ENCODE measurements at regions not wholly inside any gene's neighbourhood (a gene's known extent, or its start where the extent isn't known, plus 50 kb on each side); places are given as distances from the start of the nearest gene placed in this dataset.
"Not testable (repeated sequence)": the region's sequence is repeated elsewhere in the genome, so short reads cannot be mapped to it uniquely, and the experiment has no call there.

GRCh38 chr14:44388306-44388705 is 118.8 kb downstream of the FSCB start:
- no peak for TF ChIP-seq CTCF (IDR thresholded peaks at IDR 0.05; ENCODE audit: extremely low read depth, missing control alignments)
- DNase-seq (ENCODE audit: low spot score), result no peak

DNA sequence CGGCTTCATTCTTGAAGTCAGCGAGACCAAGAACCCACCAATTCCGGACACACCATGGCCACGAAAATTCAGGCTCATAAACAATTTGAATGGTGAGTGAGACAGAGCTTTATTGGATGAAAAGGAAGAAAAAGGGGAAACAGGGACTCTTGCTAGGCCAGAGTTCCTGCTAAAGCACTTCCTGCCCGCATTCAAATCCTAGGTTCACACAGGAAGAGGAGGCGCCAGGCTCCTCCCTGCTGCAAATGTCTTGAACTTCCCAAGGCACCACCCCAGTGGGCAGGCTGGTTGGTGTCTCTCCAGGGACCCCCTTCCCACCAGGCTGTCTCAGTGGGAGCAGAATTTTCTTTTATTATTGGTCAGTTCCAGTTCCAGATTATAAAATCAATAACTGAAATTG is 121.2 kb downstream of the FSCB start:
- DNase-seq (ENCODE audit: low spot score), result no peak
- no peak for TF ChIP-seq CTCF (IDR thresholded peaks at IDR 0.05; ENCODE audit: extremely low read depth, missing control alignments)

DNA sequence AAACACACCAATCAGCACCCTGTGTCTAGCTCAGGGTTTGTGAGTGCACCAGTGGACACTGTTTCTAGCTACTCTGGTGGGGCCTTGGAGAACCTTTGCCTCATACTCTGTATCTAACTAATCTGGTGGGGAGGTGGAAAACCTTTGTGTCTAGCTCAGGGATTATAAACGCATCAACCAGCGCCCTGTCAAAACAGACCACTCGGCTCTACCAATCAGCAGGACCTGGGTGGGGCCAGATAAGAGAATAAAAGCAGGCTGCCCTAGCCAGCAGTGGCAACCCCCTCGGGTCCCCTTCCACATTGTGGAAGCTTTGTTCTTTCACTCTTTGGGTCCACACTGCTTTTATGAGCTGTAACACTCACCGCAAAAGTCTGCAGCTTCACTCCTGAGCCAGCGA is 121.8 kb downstream of the FSCB start:
- not testable (repeated sequence) for DNase-seq (ENCODE audit: low spot score)

- not testable (repeated sequence) for DNase-seq (ENCODE audit: low spot score)
These were observed 122.3 kb downstream of the FSCB start for GRCh38 chr14:44384601-44385293.

DNA sequence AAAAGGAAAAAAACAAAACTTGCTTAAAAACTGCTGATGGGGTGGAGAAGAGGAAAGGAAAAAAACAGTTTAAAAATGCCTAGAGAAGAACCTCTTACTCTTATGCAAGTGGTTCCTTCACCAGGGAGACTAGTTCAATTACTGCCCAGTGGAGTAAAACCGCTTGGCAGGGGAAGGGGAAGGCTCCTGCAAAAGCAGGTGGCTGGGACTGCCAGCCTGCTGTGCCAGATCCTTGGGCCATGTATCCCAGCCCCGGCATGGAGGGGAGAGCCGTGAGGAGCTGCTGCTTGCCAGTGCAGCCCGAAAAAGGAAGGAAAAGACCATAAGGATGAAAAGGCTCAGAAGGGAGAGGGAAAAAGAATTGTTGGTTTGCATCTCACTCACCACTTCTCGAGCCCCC is 123.0 kb downstream of the FSCB start:
- TF ChIP-seq CTCF (IDR thresholded peaks at IDR 0.05; ENCODE audit: extremely low read depth, missing control alignments), result no peak
- no peak for DNase-seq (ENCODE audit: low spot score)

DNA sequence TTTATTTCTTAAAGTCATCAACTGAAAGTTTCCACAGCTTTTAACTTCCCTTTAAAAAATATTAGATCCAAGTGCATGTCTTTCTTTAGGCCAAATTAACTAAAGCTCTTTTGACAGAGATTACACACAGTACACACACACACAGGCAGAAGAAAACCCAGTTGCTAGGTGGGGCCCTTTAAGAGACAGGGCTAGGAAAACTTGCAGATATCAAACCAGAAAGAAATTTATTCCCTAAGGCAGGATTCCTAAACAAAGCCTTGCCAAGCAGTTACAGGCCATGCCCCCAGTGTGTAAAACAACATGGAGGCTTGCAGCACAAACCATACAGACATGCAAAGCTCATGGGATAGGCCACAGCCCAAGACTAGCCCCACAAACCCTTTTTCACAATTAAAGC is 123.4 kb downstream of the FSCB start:
- no peak for TF ChIP-seq CTCF (IDR thresholded peaks at IDR 0.05; ENCODE audit: extremely low read depth, missing control alignments)
- no peak for DNase-seq (ENCODE audit: low spot score)

DNA sequence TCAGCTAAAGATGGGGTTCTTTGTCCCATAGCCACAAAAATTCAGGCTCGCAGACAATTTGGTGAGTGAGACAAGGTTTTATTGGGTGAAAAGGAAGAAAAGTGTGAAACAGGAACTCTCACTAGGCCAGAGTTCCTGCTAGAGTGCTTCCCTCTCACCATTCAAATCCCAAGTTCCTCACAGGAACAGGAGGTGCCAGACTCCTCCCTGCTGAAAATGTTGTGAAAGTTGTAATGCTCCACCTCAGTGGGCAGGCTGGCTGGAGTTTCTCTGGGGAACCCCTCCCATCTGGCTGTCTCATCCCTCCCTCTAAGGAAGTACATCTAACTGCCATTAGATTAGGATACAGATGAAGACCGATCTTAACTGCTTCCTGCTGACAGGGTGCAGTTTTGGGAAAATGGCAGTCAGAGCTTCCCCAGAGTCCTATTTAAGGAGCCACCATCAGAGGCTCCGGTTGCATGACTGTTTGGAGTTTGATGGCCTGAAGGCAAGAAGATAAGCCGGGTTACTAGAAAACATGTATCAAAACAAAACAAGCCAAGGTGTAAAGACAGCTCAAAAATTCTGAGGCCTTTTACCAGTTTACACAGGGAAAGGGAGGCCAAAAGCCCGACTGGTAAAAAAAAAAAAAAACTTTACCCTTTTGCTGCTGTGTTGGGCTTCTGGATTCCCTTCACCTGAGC is 127.6 kb downstream of the FSCB start:
- TF ChIP-seq CTCF (IDR thresholded peaks at IDR 0.05; ENCODE audit: extremely low read depth, missing control alignments), result no peak
- no peak for DNase-seq (ENCODE audit: low spot score)

DNA sequence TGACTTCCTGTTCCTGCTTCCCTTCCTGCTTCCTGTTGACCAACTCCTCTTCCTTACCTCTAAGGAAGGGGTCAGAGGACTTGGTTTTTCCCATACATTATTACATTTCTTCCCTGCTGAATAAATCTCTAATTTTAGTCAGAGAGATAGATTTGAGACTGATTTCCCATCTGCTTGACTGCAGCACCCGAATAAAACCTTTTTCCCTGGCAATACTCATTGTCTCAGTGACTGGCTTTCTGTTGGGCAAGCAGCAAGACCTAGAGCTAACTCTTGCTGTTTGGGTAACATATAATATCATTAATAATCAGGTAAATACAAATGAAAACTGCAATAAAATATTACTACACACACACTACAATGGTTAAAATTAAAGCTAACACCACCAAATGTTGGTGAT is 132.2 kb downstream of the FSCB start:
- no peak for DNase-seq (ENCODE audit: low spot score)
- TF ChIP-seq CTCF (IDR thresholded peaks at IDR 0.05; ENCODE audit: extremely low read depth, missing control alignments), result no peak

All from GM20000 (cell line).